RPMI8226 (cell line): ENCODE measurements at regions not wholly inside any gene's neighbourhood (a gene's known extent, or its start where the extent isn't known, plus 50 kb on each side); places are given as distances from the start of the nearest gene placed in this dataset.

Source experiments
- DNase-seq: peaks from one replicate; pipeline ENCODE4 v3.0.0-alpha.2; 2015

- DNase-seq = no peak
Measured at GRCh38 chr11:92276773-92277172, 52.2 kb downstream of the FAT3 start.

- no peak for DNase-seq
Measured at GRCh38 chr11:92277871-92278270, 53.3 kb downstream of the FAT3 start.

- no peak for DNase-seq
Measured at GRCh38 chr11:92278791-92279433, 54.3 kb downstream of the FAT3 start.

GRCh38 chr11:92284107-92284506 is 59.5 kb downstream of the FAT3 start:
- no peak for DNase-seq

- no peak for DNase-seq
Measured at GRCh38 chr11:92284558-92284957, 59.9 kb downstream of the FAT3 start.

GRCh38 chr11:92285776-92286175 is 61.2 kb downstream of the FAT3 start:
- no peak for DNase-seq

- DNase-seq = no peak
Measured at GRCh38 chr11:92286709-92287108, 62.1 kb downstream of the FAT3 start.

GRCh38 chr11:92295175-92296137 is 70.8 kb downstream of the FAT3 start:
- DNase-seq = no peak

- DNase-seq = no peak
Measured at GRCh38 chr11:92296138-92296515, 71.5 kb downstream of the FAT3 start.

GRCh38 chr11:92297567-92298553 is 73.2 kb downstream of the FAT3 start:
- no peak for DNase-seq

GRCh38 chr11:92300876-92301275 is 76.3 kb downstream of the FAT3 start:
- no peak for DNase-seq

GRCh38 chr11:92302770-92303169 is 78.2 kb downstream of the FAT3 start:
- no peak for DNase-seq

GRCh38 chr11:92304271-92304670 is 79.7 kb downstream of the FAT3 start:
- DNase-seq = no peak

- no peak for DNase-seq
Measured at GRCh38 chr11:92306966-92307510, 82.4 kb downstream of the FAT3 start.

GRCh38 chr11:92308366-92308765 is 83.7 kb downstream of the FAT3 start:
- DNase-seq = no peak

GRCh38 chr11:92311616-92312449 is 87.2 kb downstream of the FAT3 start:
- DNase-seq = no peak

GRCh38 chr11:92313784-92314183 is 89.2 kb downstream of the FAT3 start:
- DNase-seq = no peak

- no peak for DNase-seq
Measured at GRCh38 chr11:92314499-92314898, 89.9 kb downstream of the FAT3 start.

- no peak for DNase-seq
Measured at GRCh38 chr11:92316106-92316809, 91.6 kb downstream of the FAT3 start.

- DNase-seq = no peak
Measured at GRCh38 chr11:92317222-92317621, 92.6 kb downstream of the FAT3 start.

- no peak for DNase-seq
Measured at GRCh38 chr11:92317721-92318120, 93.1 kb downstream of the FAT3 start.
